Mesenchymal stem cell (in vitro differentiated cells and primary cell): ENCODE measurements at regions not wholly inside any gene's neighbourhood (a gene's known extent, or its start where the extent isn't known, plus 50 kb on each side); places are given as distances from the start of the nearest gene placed in this dataset.

Experiments used
- DNase-seq: peaks from one replicate; pipeline ENCODE4 v3.0.0-alpha.2; 2013
- H2AFZ ChIP-seq: one replicate; pipeline ENCODE4 v1.6.1; 2013; ENCODE audit warnings: low read depth, mild to moderate bottlenecking, control low read depth, inconsistent platforms, low read length, moderate library complexity
- H2AK5ac ChIP-seq: 2 replicates; pipeline ENCODE4 v1.6.1; 2013; ENCODE audit warnings: low read length, moderate library complexity, mild to moderate bottlenecking, inconsistent platforms; ENCODE audit not compliant: severe bottlenecking
- H2BK120ac ChIP-seq: one replicate; pipeline ENCODE4 v1.6.1; 2013; ENCODE audit warnings: low read depth, mild to moderate bottlenecking, inconsistent platforms, low read length, moderate library complexity
- H2BK12ac ChIP-seq, 2 experiments: one replicate each; pipeline ENCODE4 v1.6.1; 2013; ENCODE audit warnings: inconsistent platforms in 2 of 2, low read length in 2 of 2, mild to moderate bottlenecking in 2 of 2, moderate library complexity in 2 of 2, control low read depth in 1 of 2
- H2BK15ac ChIP-seq: one replicate; pipeline ENCODE4 v1.6.1; 2013; ENCODE audit warnings: mild to moderate bottlenecking, low read depth, inconsistent platforms; ENCODE audit not compliant: poor library complexity, severe bottlenecking
- H2BK5ac ChIP-seq: 2 replicates; pipeline ENCODE4 v1.6.1; 2013; ENCODE audit warnings: low read depth, mild to moderate bottlenecking, low read length, control low read depth, inconsistent platforms; ENCODE audit not compliant: poor library complexity, severe bottlenecking
- H3K14ac ChIP-seq, 2 experiments: one replicate each; pipeline ENCODE4 v1.6.1; 2013; ENCODE audit warnings: inconsistent platforms in 2 of 2, low read length in 2 of 2, control low read depth in 1 of 2, mild to moderate bottlenecking in 1 of 2, moderate library complexity in 1 of 2
- H3K18ac ChIP-seq, 2 experiments: one replicate each; pipeline ENCODE4 v1.6.1; 2013; ENCODE audit warnings: inconsistent platforms in 2 of 2, low read length in 2 of 2, control low read depth in 1 of 2, low read depth in 1 of 2, mild to moderate bottlenecking in 1 of 2
- H3K23ac ChIP-seq, 2 experiments: one replicate each; pipeline ENCODE4 v1.6.1; 2013; ENCODE audit warnings: inconsistent platforms in 2 of 2, low read length in 2 of 2, mild to moderate bottlenecking in 2 of 2, moderate library complexity in 2 of 2, control low read depth in 1 of 2
- H3K27ac ChIP-seq: 2 replicates; pipeline ENCODE4 v1.5.1; 2013; ENCODE audit warnings: mild to moderate bottlenecking, moderate library complexity, low read length, control low read depth, inconsistent platforms; ENCODE audit not compliant: poor library complexity, severe bottlenecking
- H3K27me3 ChIP-seq, 2 experiments: 2 replicates each; pipeline versions ENCODE4 v1.6.1 to v1.7.0; 2013; ENCODE audit warnings: low read length in 2 of 2, mild to moderate bottlenecking in 2 of 2, moderate library complexity in 2 of 2, control low read depth in 1 of 2, inconsistent platforms in 1 of 2; ENCODE audit not compliant: control insufficient read depth in 1 of 2, insufficient read depth in 1 of 2
- H3K36me3 ChIP-seq, 2 experiments: 2 replicates each; pipeline versions ENCODE4 v1.6.1 to v1.7.0; 2013; ENCODE audit warnings: low read length in 2 of 2, control low read depth in 1 of 2, inconsistent platforms in 1 of 2, low read depth in 1 of 2, mild to moderate bottlenecking in 1 of 2; ENCODE audit not compliant: insufficient read depth in 2 of 2, control insufficient read depth in 1 of 2
- H3K4ac ChIP-seq, 2 experiments: one replicate each; pipeline ENCODE4 v1.6.1; 2013; ENCODE audit warnings: inconsistent platforms in 2 of 2, low read length in 2 of 2, mild to moderate bottlenecking in 2 of 2, moderate library complexity in 2 of 2, control low read depth in 1 of 2, low read depth in 1 of 2
- H3K4me1 ChIP-seq: 2 replicates; pipeline ENCODE4 v1.6.1; 2013; ENCODE audit warnings: low read depth, low read length, control low read depth; ENCODE audit not compliant: control insufficient read depth, insufficient read depth
- H3K4me2 ChIP-seq: 2 replicates; pipeline ENCODE4 v1.6.1; 2013; ENCODE audit warnings: low read length, mild to moderate bottlenecking, inconsistent platforms; ENCODE audit not compliant: poor library complexity, severe bottlenecking
- H3K4me3 ChIP-seq, 2 experiments: 2 replicates each; pipeline versions ENCODE4 v1.5.1 to v1.7.0; 2013; ENCODE audit warnings: low read length in 2 of 2, mild to moderate bottlenecking in 2 of 2, control low read depth in 1 of 2, low read depth in 1 of 2; ENCODE audit not compliant: insufficient read depth in 1 of 2
- H3K79me1 ChIP-seq: replicated peaks from 2 replicates; pipeline ENCODE4 v1.6.1; 2013; ENCODE audit warnings: mild to moderate bottlenecking, control low read depth, low read length, inconsistent platforms; ENCODE audit not compliant: poor library complexity, severe bottlenecking
- H3K9ac ChIP-seq: 2 replicates; pipeline ENCODE4 v1.7.0; 2013; ENCODE audit warnings: mild to moderate bottlenecking, low read length, moderate library complexity
- H3K9me3 ChIP-seq: 2 replicates; pipeline ENCODE4 v1.7.0; 2013; ENCODE audit warnings: mild to moderate bottlenecking, low read length; ENCODE audit not compliant: control insufficient read depth
- H4K8ac ChIP-seq: one replicate; pipeline ENCODE4 v1.6.1; 2013; ENCODE audit warnings: inconsistent platforms, mild to moderate bottlenecking, low read length, moderate library complexity
- H4K91ac ChIP-seq: one replicate; pipeline ENCODE4 v1.6.1; 2013; ENCODE audit warnings: mild to moderate bottlenecking, low read length, inconsistent platforms
- WGBS: methylation state at CpG from one replicate; pipeline ENCODE4 v1.1.7; 2013; ENCODE audit warnings: mixed read lengths; 5-methylcytosine and 5-hydroxymethylcytosine counted together

- no peak overlapping the region for H2BK12ac ChIP-seq
- H3K9me3 ChIP-seq = peaks cover 22% of the 10 kb centered on the region
- no peak overlapping the region for H3K4me3 ChIP-seq
- whole genome bisulfite sequencing = 81% methylated on average over 2 of the region's 2 CpGs
- H2AK5ac ChIP-seq = no peak overlapping the region
- H3K4me2 ChIP-seq = no peak overlapping the region
- no peak overlapping the region for H4K91ac ChIP-seq
- no peak overlapping the region for H2BK5ac ChIP-seq
- no peak overlapping the region for H2BK120ac ChIP-seq
- H3K4me1 ChIP-seq = no peaks in the 10 kb centered on the region
- H2AFZ ChIP-seq = no peak overlapping the region
- H3K18ac ChIP-seq = no peak overlapping the region
- H4K8ac ChIP-seq = no peak overlapping the region
- no peak overlapping the region for H3K14ac ChIP-seq
- H2BK15ac ChIP-seq = no peak overlapping the region
- no peak overlapping the region for H3K4ac ChIP-seq
- H3K23ac ChIP-seq = no peak overlapping the region
- H3K27me3 ChIP-seq = no peaks in the 10 kb centered on the region
- H3K27ac ChIP-seq = no peak overlapping the region
- H3K36me3 ChIP-seq = no peaks in the 10 kb centered on the region
- no peaks in the 10 kb centered on the region for H3K79me1 ChIP-seq
- no peak for DNase-seq
- no peak overlapping the region for H3K9ac ChIP-seq
These were observed 127.4 kb upstream of the PRL start for GRCh38 chr6:22424196-22424595.

- H3K4me3 ChIP-seq = no peak overlapping the region
These were observed 135.2 kb upstream of the PRL start for GRCh38 chr6:22432060-22432459.

GRCh38 chr6:22433745-22434144 is 135.6 kb upstream of the HDGFL1 start:
- Histone ChIP-seq H3K4ac (no peak overlapping the region), H2BK15ac (no peak overlapping the region), H3K9ac (no peak overlapping the region), H3K4me3 (no peak overlapping the region), H2BK120ac (no peak overlapping the region), H3K27ac (no peak overlapping the region), H2AK5ac (no peak overlapping the region), H4K91ac (no peak overlapping the region), H3K79me1 (no peaks in the 10 kb centered on the region), H2BK5ac (no peak overlapping the region), H3K4me1 (no peaks in the 10 kb centered on the region), H3K18ac (no peak overlapping the region), H3K23ac (no peak overlapping the region), H2BK12ac (no peak overlapping the region), H2AFZ (no peak overlapping the region), H3K27me3 (no peaks in the 10 kb centered on the region), H3K4me2 (no peak overlapping the region), H3K36me3 (no peaks in the 10 kb centered on the region), H3K9me3 (no peaks in the 10 kb centered on the region), H4K8ac (no peak overlapping the region), H3K14ac (no peak overlapping the region)
- no peak for DNase-seq
- whole genome bisulfite sequencing = 94% methylated on average over 6 of the region's 6 CpGs

More at GRCh38 chr6:22432060-22432459, 135.2 kb upstream of the PRL start:
- no peaks in the 10 kb centered on the region for H3K27me3 ChIP-seq
- H4K8ac ChIP-seq = no peak overlapping the region
- no peaks in the 10 kb centered on the region for H3K79me1 ChIP-seq
- H3K18ac ChIP-seq = no peak overlapping the region
- no peak overlapping the region for H3K23ac ChIP-seq
- no peak overlapping the region for H3K9ac ChIP-seq
- H3K4me1 ChIP-seq = no peaks in the 10 kb centered on the region
- no peak overlapping the region for H2BK120ac ChIP-seq
- H3K14ac ChIP-seq = no peak overlapping the region
- H3K9me3 ChIP-seq = no peaks in the 10 kb centered on the region
- no peak overlapping the region for H4K91ac ChIP-seq
- H2BK12ac ChIP-seq = no peak overlapping the region
- H2AK5ac ChIP-seq = no peak overlapping the region
- H2BK15ac ChIP-seq = no peak overlapping the region
- H3K4me2 ChIP-seq = no peak overlapping the region
- H2AFZ ChIP-seq = no peak overlapping the region
- no peak overlapping the region for H3K4ac ChIP-seq
- 100% methylated on average over 1 of the region's 2 CpGs for WGBS
- DNase-seq = no peak
- H3K27ac ChIP-seq = no peak overlapping the region
- H2BK5ac ChIP-seq = no peak overlapping the region
- H3K36me3 ChIP-seq = no peaks in the 10 kb centered on the region

- Histone ChIP-seq H2BK120ac (no peak overlapping the region), H2BK15ac (no peak overlapping the region), H3K14ac (no peak overlapping the region), H3K18ac (no peak overlapping the region), H3K36me3 (no peaks in the 10 kb centered on the region), H4K8ac (no peak overlapping the region), H3K4me3 (no peak overlapping the region), H2AFZ (no peak overlapping the region), H3K23ac (no peak overlapping the region), H3K9ac (no peak overlapping the region), H3K9me3 (no peaks in the 10 kb centered on the region), H3K27ac (no peak overlapping the region), H2AK5ac (no peak overlapping the region), H3K79me1 (no peaks in the 10 kb centered on the region), H3K27me3 (no peaks in the 10 kb centered on the region), H3K4me2 (no peak overlapping the region), H3K4ac (no peak overlapping the region), H4K91ac (no peak overlapping the region), H2BK12ac (no peak overlapping the region), H3K4me1 (no peaks in the 10 kb centered on the region), H2BK5ac (no peak overlapping the region)
- no peak for DNase-seq
- 97% methylated on average over 4 of the region's 4 CpGs for WGBS
These were observed 134.2 kb upstream of the HDGFL1 start for GRCh38 chr6:22435151-22435550.
